LHCN-M2 (cell line): ENCODE measurements at regions not wholly inside any gene's neighbourhood (a gene's known extent, or its start where the extent isn't known, plus 50 kb on each side); places are given as distances from the start of the nearest gene placed in this dataset.

Experiments used
- DNase-seq: peaks from one replicate; pipeline ENCODE4 v3.0.0-alpha.2; 2012; ENCODE audit warnings: low read depth

DNA sequence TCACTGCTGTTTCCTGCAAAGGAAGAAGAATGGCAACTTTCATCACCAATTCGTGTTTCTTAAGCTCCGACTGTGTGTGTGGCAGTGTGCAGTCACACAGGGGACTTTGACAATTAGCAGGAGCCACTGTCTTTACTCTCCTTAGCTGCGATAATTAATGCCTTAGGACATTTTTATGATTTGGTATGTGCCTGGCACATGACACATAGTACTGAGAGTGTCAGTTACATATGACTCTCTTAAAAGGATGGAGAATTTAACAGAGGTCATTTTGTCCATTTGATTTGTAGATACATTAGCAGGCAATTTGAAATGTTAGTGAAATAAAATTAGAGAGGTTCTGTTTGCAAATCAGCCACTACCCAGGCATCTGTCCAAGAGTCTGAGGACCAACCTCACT is 128.9 kb upstream of the VEPH1 start:
- DNase-seq: no peak

DNA sequence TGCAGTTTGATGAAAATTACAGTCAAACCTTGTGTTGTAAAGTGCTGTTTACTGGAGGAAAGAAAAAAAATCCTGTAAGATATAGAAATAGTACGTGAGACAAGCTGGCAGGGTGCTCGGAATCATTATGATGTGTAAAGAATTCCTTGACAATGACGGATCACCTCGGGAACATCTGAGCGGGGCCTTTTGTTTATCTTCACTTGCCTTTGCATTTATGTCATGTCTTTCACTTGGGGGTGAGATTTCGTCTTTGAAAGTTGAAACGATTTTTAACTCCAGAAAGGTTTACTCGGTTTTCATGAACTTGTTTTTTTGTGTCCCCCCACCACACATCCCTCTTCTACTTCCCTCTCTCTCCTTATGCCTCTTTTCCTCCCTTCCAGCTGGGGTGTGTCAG is 128.3 kb upstream of the VEPH1 start:
- peak; percentile 6 for DNase-seq

DNA sequence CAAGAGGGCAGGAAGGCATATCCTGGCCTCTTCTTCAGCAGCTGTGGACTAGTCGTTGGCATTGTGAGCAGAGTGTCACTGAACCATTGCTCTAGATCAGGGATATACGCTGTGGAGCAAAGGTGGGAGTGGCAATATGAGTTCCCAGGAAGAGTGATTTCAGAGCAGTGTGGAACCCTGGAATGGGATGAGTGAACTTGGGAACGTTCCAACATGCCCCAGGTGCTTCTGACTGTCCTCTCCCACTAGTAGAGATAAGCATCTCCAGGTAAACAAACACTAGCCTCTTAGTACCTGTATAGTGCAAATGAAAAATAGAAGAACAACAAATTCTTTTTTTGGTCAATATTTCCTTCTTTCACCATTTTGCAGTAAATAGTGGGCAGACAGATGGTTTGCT is 123.6 kb upstream of the VEPH1 start:
- DNase-seq: no peak

DNA sequence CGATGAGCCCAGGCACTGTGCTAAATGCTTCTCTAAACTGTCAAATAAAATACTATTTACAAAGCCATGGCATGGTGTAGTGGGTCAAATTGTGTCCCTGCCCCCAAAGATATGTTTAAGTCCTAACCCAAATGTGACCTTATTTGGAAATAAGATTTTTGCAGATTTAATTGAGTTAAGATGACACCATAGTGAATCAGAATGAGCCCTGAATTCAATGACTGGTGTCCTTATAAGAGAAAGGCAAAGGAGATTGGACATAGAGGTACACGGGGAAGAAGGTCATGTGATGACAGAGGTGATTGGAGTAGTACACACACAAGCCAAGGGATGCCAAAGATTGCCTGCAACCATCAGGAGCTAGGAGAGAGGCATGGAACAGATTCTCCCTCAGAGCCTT is 121.6 kb upstream of the VEPH1 start:
- no peak for DNase-seq

DNA sequence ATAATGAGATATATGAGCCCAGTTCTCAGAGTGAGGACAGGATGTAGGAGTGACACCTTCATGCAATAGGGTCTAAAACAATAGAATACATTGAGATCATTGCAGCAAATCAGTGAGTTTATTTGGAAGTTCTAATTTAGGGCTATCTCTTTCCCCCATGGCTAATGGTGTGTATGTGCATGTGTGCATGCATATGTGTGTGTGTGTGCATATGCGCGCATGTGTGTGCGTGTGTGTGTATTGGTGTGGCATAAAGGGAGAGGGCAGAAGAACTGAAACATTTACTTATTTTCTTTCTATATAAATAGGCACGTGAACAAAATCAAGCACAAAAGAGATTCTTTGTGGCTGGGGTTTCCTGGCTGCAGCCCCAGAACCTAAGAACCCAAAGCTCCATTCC is 115.7 kb upstream of the VEPH1 start:
- no peak for DNase-seq

DNA sequence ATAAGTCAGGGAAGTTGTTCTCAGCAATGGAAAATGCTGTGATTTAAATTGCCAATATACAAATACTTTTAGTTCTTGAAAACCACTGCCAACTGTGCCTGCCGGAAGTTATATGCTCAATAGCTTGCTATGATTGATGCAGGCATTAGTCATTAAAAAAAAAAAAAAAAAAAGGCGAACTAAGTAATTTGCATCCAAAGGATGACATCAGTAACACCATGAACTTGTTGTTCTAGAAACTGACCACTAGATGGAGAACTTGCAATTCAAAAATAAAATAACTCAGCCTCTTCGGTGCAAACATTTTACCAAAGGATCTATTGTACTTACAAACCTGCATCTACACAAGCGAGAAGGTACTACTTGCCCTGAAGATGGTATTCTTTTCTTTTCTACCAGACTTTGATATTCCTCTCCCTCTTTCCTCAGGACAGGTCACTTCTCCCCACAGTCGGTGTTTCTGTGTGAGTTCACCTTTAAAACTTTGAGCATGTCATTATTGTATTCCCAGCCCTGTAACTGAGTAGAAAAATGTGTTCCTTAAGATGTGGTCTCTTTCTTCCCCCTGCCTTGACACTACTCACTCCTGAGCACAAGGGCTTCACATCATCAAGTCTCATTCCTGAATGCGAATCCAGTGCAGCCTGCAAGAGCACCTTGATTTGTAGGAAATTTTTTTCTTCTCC is 115.0 kb upstream of the VEPH1 start:
- DNase-seq: peak; percentile 80

DNA sequence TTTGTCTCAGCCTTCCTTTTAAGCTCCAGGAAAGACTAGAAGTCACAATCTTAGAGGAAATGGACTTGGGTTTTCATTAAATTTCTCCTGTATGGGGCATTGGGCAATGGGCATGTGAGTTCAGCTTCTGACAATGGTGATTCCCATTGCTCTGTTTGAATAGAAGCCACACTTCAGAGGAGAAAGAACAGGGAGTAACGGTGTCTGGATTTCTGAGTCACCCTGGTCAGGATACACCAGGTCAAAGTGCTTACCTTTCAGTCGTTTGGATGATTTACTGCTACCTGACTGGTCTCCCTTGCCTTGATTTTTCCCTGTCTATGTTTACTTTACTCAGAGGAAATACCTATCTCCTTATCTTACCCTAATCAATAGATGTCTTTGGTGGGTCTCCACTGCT is 111.7 kb upstream of the VEPH1 start:
- DNase-seq: no peak

DNA sequence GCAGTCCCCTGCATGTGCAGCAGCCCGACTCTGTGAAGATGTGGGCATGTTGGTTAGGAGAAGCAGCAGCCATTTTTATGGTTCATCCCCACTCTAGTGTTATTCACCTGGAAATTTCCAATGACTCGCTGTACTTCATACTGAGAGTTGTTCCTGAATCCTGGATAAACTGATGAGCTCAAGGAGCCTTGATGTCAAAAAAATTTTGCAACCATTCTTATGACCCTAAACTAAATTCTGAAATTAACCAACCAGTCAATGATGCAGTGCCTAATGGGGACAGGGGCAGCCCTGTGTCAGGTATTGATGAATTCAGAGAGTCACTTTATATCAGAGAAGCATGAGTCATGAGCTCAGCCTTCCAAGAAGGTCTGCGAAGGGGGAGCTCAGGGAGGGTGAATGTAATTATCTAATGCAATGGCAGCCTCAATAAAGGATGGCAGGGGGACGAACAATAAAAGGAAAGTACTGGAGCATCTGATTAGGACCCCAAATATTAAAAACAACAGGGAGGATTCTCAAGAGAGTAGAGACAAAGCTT is 108.4 kb upstream of the VEPH1 start:
- no peak for DNase-seq

DNA sequence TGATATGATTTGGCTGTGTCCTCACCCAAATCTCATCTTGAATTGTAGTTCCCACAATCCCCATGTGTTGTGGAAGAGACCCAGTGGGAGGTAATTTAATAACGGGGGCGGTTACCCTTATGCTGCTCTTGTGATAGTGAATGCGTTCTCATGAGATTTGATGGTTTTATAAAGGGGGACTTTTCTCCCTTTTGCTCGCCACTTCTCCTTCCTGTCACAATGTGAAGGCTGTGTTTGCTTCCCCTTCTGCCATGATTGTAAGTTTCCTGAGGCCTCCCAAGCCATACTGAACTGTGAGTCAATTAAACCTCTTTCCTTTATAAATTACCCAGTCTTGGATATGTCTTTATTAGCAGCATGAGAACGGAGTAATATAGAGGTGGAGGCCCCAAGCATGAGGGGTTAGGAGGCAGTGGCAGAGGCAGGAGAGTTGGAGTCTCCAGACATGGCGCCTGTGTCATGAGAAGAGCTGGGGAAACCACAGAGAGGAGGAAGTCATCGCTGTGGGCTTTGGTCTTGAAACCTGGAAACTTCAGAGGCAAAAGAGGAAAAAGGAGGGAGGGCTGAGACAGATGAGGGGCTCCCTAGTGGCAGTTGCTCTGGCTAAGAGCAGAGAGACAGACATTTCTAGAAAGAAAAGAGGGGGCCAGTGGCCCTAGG is 107.8 kb upstream of the VEPH1 start:
- no peak for DNase-seq

DNA sequence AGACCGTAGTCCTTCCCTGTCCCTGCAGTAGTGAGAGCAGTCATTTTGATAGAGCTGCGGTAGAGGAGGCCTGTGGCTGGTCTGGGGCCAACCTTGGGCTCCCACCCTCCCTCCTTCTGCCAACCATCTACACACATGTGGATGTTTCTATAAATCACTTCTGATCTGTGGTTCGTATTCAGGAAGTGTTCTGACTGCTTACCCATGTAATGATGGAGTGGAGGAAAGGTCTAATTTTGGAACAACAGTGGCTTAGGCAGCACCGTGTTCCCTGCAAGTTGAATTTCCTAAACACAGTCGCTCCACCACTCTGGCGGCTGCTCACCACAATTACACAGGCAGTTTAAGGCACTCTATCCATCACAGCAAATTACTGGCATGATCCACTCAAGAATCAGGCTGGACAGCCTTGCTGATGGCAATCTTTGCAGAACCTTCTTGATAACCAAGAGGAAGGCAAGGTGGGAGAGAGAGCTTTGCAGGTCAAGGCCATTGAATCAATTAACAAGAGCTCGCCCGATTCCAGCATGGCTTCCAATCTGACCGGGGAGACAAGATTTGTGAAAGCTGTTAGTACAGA is 104.7 kb upstream of the VEPH1 start:
- no peak for DNase-seq

DNA sequence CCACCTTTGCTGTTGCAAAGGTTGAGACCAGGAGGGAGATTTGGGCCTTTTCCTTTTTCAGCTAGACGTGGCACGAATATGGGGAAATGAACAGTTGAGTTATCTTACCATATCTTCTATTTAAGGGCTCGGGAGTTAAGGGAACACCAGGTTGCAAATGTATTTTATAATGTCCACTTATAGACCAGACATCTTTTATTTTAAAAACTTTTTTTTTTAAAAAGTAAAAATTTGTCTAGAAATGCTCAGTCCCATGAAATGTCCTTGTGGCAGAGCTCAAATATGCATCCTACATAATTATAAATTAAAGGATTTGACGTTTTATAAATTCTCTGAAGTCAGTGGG is 103.6 kb upstream of the VEPH1 start:
- DNase-seq: no peak

DNA sequence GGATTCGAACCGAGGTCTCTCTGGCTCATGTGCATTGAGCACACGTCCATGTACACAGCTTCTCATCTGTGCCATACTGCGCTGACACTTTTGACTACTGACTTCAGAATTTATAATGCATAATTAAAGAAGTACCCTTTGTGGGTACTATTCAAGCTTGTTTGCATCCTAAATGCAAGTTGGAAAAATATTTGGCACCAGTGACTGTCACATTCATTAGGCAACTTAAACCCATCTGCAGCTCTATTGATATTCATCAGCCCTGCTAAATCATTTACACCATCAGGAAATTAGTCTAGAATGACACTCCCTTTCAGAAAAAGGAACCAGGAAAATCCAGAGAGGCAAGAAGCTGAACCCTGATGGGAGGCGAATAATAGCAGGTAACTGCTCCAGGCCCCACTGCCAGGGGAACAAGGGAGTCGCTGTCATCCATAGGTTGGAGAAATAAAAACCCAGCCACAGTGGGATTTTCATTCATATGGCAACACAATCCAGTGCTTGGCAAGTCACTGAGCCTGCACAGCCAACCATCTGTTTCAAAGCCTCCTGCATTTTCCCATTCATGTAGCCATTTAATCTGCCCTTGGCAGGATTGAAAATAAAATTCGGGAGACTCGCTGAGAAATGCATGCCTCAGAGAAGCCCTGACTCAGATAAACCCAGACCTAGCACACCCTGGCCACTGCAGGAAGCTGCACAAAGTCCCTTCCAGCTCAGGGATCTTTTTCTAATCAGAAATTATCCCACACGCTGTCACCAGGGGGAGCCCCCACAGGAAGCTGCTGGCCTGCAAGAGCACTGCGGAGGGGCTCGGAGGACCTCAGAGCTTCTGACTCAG is 103.0 kb upstream of the VEPH1 start:
- DNase-seq: peak; percentile 71

DNA sequence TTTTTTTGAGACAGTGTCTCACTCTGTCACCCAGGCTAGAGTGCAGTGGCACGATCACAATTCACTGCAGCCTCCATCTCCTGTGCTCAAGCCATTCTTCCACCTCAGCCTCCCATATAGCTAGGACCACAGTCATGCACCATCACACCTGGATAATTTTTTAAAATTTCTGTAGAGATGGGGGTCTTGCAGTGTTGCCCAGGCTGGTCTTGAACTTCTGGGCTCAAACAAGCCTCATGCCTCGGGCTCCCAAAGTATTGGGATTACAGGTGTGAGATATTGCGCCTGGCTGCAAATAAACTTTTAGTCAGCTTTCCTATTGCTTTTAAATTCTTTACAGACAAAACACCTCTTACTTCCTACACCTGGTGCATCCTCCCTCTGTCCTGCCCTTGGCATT is 102.1 kb upstream of the VEPH1 start:
- no peak for DNase-seq

DNA sequence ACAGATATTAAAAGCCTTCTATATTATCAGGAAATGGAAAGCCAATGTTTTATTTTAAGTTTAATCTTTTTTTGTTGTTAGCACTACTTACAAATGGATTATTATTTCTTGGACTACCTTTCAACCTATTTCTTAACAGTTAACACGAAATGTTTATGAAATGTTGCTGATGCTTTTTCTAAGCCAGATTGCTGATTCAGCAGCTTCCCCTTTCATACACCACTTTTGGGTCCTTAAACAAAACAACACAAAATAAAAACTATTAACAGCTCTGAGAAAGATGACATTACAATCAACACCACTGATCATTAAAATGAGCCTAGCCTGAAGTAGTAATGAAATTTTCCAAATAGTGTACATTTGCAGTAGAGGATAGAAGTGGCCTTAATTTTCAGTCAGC is 99.2 kb upstream of the VEPH1 start:
- DNase-seq: no peak

DNA sequence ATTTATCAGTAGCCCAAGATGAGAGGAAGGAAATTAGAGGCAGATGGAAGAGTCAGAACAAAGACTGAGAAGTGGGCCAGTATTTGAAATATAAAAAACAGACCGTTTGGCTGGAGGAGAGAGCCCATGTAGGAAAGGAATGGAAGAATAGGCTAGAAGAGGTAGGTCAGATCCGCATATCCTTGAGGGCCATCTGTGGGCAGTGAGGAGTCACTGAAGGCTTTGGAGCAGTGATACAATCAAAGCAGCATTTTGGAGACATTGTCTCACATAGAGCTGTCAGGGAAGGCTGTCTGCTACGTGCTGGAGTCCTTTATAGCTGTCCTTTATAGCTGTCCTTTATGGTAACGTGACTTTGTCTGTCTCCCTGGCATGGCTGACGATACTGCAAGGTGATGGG is 92.0 kb upstream of the VEPH1 start:
- DNase-seq: no peak

DNA sequence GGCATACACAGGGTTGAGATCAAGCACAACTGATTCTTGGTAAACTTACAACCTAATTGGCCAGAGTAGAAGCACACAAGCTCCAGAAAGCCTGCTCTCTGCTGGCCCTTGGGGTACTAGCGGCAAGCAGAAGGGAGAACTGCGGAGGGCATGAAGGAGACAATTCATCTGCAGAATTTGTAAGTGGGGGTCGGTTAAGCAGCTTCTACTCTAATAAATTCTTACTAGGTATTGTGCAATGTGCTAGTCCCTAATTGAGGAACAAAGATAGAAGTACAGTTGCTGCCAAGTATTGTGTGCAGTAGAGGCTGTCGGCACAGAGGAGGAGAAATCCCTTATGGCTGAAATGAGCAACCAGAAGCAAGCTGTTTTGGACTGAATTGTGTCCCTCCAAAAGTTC is 91.2 kb upstream of the VEPH1 start:
- no peak for DNase-seq

DNA sequence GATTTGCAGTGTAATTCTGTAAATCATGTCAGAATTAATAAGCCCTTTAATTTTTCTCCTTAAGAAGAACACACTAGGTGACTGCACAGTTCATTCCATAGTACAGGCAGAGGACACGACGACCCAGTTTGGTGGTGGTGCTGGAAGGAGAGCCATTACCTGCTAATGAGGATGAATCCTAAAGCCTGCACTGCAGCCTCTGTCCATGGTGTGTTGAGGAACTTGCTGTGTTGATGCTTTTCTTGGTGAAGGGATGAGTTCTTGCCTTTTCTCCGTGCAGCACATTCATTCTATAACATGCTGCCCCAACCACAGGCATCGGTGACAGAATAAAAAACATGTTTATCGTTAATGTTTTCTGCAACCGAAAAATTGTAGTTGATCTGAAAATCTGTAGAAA is 89.6 kb upstream of the VEPH1 start:
- DNase-seq: no peak

DNA sequence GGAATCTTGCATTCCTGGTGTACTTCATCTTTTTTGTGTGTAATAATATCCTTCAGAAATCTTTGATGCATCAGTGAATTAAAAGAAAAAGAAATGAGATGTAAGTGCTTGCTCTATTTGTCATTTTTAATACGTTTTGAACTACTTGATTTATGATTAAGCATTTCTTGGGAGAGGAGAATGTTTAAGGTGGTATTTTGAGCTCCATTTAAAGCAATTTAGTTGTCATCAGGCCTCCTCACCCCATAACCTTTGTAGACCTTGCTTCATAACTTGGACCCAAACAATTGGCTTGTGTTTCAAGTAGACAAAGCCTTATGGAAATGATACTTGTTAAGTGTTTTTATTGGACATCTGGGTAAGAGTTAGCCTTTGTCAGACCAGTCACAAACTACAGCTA is 87.1 kb upstream of the VEPH1 start:
- no peak for DNase-seq

DNA sequence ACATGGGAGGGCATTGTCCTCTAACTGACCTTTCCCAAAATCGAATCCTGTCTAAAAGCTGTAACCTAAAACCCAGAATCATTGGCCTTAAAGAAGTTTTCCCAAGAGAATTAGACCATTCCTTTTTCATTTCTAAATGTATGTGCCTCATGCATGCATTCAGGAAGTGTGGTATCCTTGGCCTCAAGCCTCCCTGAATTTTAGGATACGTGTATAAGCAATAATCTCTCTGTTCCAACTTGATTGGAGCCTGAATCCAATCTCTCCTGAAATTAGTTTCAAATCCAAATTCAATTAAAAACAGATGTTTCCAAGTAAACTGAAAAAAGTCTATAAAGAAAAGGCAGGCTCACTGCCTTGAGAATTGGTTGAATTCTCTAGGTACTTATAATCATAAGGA is 86.0 kb upstream of the VEPH1 start:
- DNase-seq: no peak

DNA sequence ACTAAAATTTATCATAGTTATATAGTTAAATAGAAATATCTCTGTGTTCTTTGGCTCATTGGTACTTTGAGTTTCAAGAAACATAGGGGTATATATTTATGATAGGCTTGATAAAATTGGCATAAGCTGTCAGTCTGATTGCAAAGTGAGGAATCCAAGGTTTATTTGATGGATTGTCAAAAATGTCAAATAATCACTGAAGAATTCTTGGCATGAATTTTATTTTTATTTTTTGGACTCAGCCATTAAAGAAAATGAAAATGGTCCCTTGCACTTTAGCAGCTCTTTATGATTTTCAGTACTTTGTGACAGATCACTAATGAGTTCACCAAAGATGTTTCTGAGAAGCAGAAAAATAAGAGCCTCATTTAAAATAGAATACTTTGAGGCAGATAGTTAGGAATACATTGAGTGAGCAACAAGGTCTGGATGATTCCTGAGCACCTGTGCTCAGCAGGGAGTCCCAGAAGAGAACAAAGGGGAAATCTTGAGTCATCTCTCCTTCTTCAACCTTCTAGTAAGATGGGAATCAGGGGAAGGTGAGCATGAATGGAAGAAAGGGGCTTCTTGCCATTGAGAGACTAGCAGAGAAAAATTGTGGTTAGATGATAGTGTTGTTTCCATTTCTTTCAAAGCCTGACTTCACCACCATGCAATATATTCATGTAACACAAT is 85.3 kb upstream of the VEPH1 start:
- DNase-seq: no peak

DNA sequence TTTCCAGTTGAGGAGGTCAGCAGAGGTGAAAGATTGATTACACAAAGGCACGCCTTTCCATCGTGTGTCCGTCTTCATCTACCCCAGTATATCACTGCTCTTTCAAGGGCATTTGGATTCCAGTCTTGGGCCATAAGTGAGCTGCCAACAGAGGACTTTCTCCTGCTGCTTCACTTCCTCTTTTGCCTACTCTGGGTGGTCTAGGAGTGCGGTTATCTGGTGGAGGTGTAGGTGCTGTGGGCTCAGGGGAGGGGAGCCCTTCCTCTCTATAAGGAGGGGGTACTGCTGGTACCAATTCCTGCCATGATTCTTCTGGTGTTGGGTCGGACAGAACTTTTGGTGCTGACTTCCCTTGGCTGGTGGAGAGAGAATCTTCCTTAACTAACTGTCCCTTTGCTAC is 83.1 kb upstream of the VEPH1 start:
- no peak for DNase-seq

DNA sequence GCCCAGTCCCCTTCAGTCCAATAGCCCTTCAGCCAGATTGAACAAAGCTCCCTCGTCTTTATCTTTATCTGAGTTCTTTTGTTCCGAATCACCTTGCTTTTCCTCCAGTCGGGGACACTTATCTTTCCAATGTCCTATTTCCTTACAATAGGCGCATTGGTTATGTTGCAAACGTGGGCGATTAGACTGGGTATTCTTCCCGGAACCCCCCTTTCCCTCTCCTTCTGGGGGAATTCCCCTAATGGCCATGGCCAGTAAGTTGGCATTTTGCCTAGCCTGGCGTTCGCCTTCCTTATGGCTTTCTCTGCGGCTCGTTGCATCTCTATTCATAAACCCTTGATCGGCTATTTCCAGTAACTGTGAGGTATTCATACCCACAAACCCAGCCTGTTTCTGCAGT is 82.2 kb upstream of the VEPH1 start:
- DNase-seq: no peak
